Body of pancreas (tissue), 4 donors: ENCODE measurements at regions not wholly inside any gene's neighbourhood (a gene's known extent, or its start where the extent isn't known, plus 50 kb on each side); places are given as distances from the start of the nearest gene placed in this dataset.

Source experiments
- ATAC-seq: fragments of 150-250 bp; one replicate; pipeline ENCODE4 v1.9.1; 2016
- DNase-seq, 4 donors: peaks; one replicate each; pipeline ENCODE4 v3.0.0-alpha.2; 2019
- H3K27ac ChIP-seq, 4 donors: fragments of 200-600 bp; sonication (generic); 1 replicate in 3 of 4; 2 replicates in 1 of 4; pipeline versions ENCODE4 v1.5.1 to v1.6.1; 2016 to 2019; ENCODE audit warnings: mild to moderate bottlenecking in 1 of 4, mixed read lengths in 1 of 4, moderate library complexity in 1 of 4
- H3K27me3 ChIP-seq, 2 donors: fragments of 200-600 bp; sonication (generic); one replicate each; pipeline ENCODE4 v1.6.0; 2016; ENCODE audit warnings: mild to moderate bottlenecking in 1 of 2
- H3K36me3 ChIP-seq, 2 donors: fragments of 200-600 bp; sonication (generic); replicated peaks in 1 of 2; 2 replicates each; pipeline ENCODE4 v1.5.1; 2016; ENCODE audit warnings: low read depth in 2 of 2; ENCODE audit not compliant: insufficient read depth in 1 of 2
- H3K4me1 ChIP-seq: fragments of 200-600 bp; sonication (generic); one replicate; pipeline ENCODE4 v1.6.0; 2016
- H3K4me3 ChIP-seq, 2 donors: fragments of 200-600 bp; sonication (generic); 1 replicate in 1 of 2; 2 replicates in 1 of 2; pipeline ENCODE4 v1.5.1; 2016 to 2019
- H3K9me3 ChIP-seq, 3 donors: fragments of 200-600 bp; sonication (generic); 1 replicate in 2 of 3; 2 replicates in 1 of 3; pipeline ENCODE4 v1.5.1; 2016
- POLR2A ChIP-seq, 3 donors: fragments of 450-650 bp; IDR thresholded peaks; one replicate each; pipeline ENCODE4 v1.6.1; 2016; ENCODE audit warnings: antibody characterized with exemption in 3 of 3, mild to moderate bottlenecking in 2 of 3
- WGBS, 2 donors: methylation state at CpG; one replicate each; pipeline ENCODE4 v1.1.5; 2017; 5-methylcytosine and 5-hydroxymethylcytosine counted together
- intact Hi-C: fragments of 100-400 bp; cut with DNase I; formaldehyde crosslinking; loops from one replicate; pipeline ENCODE4 v1.15.1; 2023
- TF ChIP-seq, protein P1 (sequence below), 7 experiments: fragments of 450-650 bp in 4 of 7; fragments of 200-600 bp in 3 of 7; sonication (generic) in 3 of 7; IDR thresholded peaks; one replicate each; pipeline ENCODE4 v1.5.1; 2016 to 2019; ENCODE audit warnings: antibody characterized with exemption in 7 of 7

DNA sequence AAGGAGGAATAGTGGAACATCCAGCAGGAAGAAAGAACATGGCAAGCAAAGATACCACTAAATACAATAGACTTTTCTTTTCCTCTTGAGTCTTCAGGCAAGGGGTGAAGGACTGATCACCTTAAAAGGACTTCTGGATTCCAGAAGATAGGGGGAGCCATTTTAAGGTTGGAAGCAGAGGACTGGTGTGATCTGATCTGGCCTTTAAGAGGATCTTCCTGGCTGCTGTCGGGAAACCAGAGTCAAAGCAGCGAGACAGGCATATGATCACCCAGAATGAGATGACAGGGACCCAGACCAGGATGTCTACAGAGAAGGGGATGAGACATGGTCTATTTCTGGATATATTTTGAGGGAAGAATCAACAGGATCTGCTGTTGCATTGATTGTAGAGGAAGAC is 558.0 kb downstream of the STK39 start:
- intact Hi-C loops, result no loop called here
- H3K4me3 ChIP-seq, result no peak overlapping the region
- H3K36me3 ChIP-seq, result no peaks in the 10 kb centered on the region
- ATAC-seq, result no peak
- no peaks in the 10 kb centered on the region for H3K9me3 ChIP-seq
- H3K27me3 ChIP-seq, result no peaks in the 10 kb centered on the region
- no peaks in the 10 kb centered on the region for H3K4me1 ChIP-seq
- no peak for TF ChIP-seq POLR2A (IDR thresholded peaks at IDR 0.05)
- TF ChIP-seq, protein P1, sequence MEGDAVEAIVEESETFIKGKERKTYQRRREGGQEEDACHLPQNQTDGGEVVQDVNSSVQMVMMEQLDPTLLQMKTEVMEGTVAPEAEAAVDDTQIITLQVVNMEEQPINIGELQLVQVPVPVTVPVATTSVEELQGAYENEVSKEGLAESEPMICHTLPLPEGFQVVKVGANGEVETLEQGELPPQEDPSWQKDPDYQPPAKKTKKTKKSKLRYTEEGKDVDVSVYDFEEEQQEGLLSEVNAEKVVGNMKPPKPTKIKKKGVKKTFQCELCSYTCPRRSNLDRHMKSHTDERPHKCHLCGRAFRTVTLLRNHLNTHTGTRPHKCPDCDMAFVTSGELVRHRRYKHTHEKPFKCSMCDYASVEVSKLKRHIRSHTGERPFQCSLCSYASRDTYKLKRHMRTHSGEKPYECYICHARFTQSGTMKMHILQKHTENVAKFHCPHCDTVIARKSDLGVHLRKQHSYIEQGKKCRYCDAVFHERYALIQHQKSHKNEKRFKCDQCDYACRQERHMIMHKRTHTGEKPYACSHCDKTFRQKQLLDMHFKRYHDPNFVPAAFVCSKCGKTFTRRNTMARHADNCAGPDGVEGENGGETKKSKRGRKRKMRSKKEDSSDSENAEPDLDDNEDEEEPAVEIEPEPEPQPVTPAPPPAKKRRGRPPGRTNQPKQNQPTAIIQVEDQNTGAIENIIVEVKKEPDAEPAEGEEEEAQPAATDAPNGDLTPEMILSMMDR (IDR thresholded peaks at IDR 0.05), result peak in 1 of 7 experiments; percentile 8
- no peak overlapping the region for H3K27ac ChIP-seq
- no peak for DNase-seq
- 88 to 96% methylated on average over 2 of the region's 2 CpGs for WGBS, 2 donors

GRCh38 chr2:167686691-167687090 is 560.7 kb downstream of the STK39 start:
- 84% methylated on average over 7 of the region's 7 CpGs for WGBS, 2 donors
- ATAC-seq, result no peak

DNA sequence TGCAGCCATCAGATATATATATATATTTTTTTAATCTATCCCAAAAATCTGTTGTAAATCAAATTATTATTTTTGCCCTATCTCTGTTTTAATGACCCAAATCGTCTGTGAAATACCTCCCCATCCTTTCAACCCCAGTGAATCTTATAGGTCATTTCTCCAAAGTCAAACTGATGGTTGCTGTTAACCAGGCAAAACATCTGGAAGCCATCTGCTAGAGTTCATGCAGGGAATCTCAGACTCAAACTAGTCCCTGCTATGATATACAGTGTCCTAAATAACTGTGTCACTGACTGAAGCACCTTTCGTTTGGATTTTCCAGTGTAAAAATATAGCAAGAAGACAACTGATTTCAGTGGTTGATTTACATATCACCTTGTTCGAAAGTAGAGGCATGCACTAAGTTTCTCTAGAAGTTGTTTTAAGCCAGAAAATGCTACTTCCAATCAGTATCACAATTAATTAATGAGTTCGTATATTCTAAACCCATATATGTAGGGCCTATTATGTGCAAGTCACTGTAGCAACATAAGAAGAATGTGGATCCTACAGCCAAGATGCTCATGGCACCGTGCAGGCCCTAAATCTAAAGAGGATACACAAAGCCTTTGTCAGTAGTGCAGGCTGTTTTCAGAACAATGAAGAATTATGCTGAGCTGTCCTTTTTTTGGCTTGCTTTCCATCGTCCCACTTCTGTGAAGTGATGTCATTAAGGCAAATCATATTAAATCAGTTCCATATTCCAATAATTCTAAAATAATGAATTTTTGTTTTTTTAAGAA is 566.0 kb downstream of the STK39 start:
- Histone ChIP-seq H3K27ac (no peak overlapping the region), H3K4me1 (no peaks in the 10 kb centered on the region), H3K9me3 (no peaks in the 10 kb centered on the region), H3K36me3 (no peaks in the 10 kb centered on the region), H3K27me3 (no peaks in the 10 kb centered on the region), H3K4me3 (no peak overlapping the region)
- TF ChIP-seq, protein P1 (IDR thresholded peaks at IDR 0.05), result no peak
- TF ChIP-seq POLR2A (IDR thresholded peaks at IDR 0.05), result no peak
- ATAC-seq (no peak), DNase-seq (no peak)
- WGBS, 2 donors, result 72 to 79% methylated on average over 6 of the region's 6 CpGs
- intact Hi-C loops, result no loop called here

More at GRCh38 chr2:167686691-167687090, 560.7 kb downstream of the STK39 start:
- no peaks in the 10 kb centered on the region for H3K4me1 ChIP-seq
- no peaks in the 10 kb centered on the region for H3K36me3 ChIP-seq
- no peaks in the 10 kb centered on the region for H3K27me3 ChIP-seq
- no peak for DNase-seq
- no peaks in the 10 kb centered on the region for H3K9me3 ChIP-seq
- TF ChIP-seq, protein P1 (IDR thresholded peaks at IDR 0.05), result no peak
- TF ChIP-seq POLR2A (IDR thresholded peaks at IDR 0.05), result no peak
- no peak overlapping the region for H3K27ac ChIP-seq
- intact Hi-C loops, result no loop called here
- H3K4me3 ChIP-seq, result no peak overlapping the region

GRCh38 chr2:167678158-167678557 is 569.2 kb downstream of the STK39 start:
- WGBS, 2 donors, result 81 to 93% methylated on average over 3 of the region's 3 CpGs
- DNase-seq (no peak), ATAC-seq (no peak)
- Histone ChIP-seq H3K4me3 (no peak overlapping the region), H3K27me3 (no peaks in the 10 kb centered on the region), H3K27ac (no peak overlapping the region), H3K4me1 (no peaks in the 10 kb centered on the region), H3K9me3 (no peaks in the 10 kb centered on the region), H3K36me3 (no peaks in the 10 kb centered on the region)
- TF ChIP-seq, protein P1 (IDR thresholded peaks at IDR 0.05), result no peak
- no peak for TF ChIP-seq POLR2A (IDR thresholded peaks at IDR 0.05)
- intact Hi-C loops, result no loop called here

GRCh38 chr2:167675906-167676305 is 571.5 kb downstream of the STK39 start:
- intact Hi-C loops, result no loop called here

More at GRCh38 chr2:167675906-167676305, 571.5 kb downstream of the STK39 start:
- Histone ChIP-seq H3K4me3 (no peak overlapping the region), H3K27ac (no peak overlapping the region), H3K36me3 (no peaks in the 10 kb centered on the region), H3K27me3 (no peaks in the 10 kb centered on the region), H3K9me3 (no peaks in the 10 kb centered on the region), H3K4me1 (no peaks in the 10 kb centered on the region)
- no peak for TF ChIP-seq POLR2A (IDR thresholded peaks at IDR 0.05)
- TF ChIP-seq, protein P1 (IDR thresholded peaks at IDR 0.05), result no peak
- 79 to 85% methylated on average over 6 of the region's 6 CpGs for WGBS, 2 donors
- no peak for DNase-seq
- ATAC-seq, result no peak
